Kidney epithelial cell (primary cell): ENCODE measurements at regions not wholly inside any gene's neighbourhood (a gene's known extent, or its start where the extent isn't known, plus 50 kb on each side); places are given as distances from the start of the nearest gene placed in this dataset.

Experiments
- DNase-seq: peaks from one replicate; pipeline ENCODE4 v3.0.0-alpha.2; 2010; ENCODE audit warnings: low read depth
- H3K27me3 ChIP-seq: 2 replicates; pipeline ENCODE4 v1.6.0; 2011; ENCODE audit warnings: low read length; ENCODE audit not compliant: control insufficient read depth, insufficient read depth
- H3K36me3 ChIP-seq: 2 replicates; pipeline ENCODE4 v1.5.1; 2011; ENCODE audit warnings: low read length; ENCODE audit not compliant: control insufficient read depth, insufficient read depth
- H3K4me3 ChIP-seq: 2 replicates; pipeline ENCODE4 v1.5.1; 2011; ENCODE audit warnings: low read depth, mild to moderate bottlenecking, control low read depth, low read length
- CTCF ChIP-seq: IDR thresholded peaks from 2 replicates; pipeline ENCODE4 v1.5.1; 2011; ENCODE audit warnings: mild to moderate bottlenecking, moderate library complexity, low read length, control low read depth, inconsistent platforms; ENCODE audit not compliant: insufficient read depth, poor library complexity, severe bottlenecking

GRCh38 chr11:15837901-15838489 lies 518.4 kb downstream of the SOX6 start:
- DNase-seq: no peak
- Histone ChIP-seq H3K27me3 (no peaks in the 10 kb centered on the region), H3K4me3 (no peak overlapping the region), H3K36me3 (no peaks in the 10 kb centered on the region)
- TF ChIP-seq CTCF: no peak

GRCh38 chr11:15839061-15839460 lies 517.3 kb downstream of the SOX6 start:
- no peak for DNase-seq
- TF ChIP-seq CTCF: no peak
- H3K4me3 ChIP-seq: no peak overlapping the region

DNA sequence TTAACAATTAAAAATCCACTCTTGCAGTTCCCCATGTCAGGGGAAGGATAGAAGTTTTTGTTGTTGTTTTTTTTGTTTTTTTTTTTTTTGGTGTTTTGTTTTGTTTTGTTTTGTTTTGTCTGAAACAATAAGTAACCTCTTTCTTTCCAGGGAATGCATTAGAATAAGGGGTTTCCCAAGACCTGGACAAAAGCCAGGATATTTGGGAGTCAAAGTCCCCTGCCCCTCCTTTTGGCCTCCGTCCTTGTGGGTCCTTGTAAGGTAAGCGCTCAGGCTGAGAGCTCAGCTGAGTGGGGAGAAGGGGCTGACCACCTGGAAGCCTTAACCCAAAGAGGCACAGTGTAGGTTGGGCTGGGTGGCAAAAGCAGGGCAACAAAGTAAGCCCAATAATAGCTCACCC lies 515.4 kb downstream of the SOX6 start:
- TF ChIP-seq CTCF: no peak
- no peak for DNase-seq
- Histone ChIP-seq H3K4me3 (no peak overlapping the region), H3K27me3 (no peaks in the 10 kb centered on the region), H3K36me3 (no peaks in the 10 kb centered on the region)

More at GRCh38 chr11:15839061-15839460, 517.3 kb downstream of the SOX6 start:
- Histone ChIP-seq H3K36me3 (no peaks in the 10 kb centered on the region), H3K27me3 (no peaks in the 10 kb centered on the region)

- Histone ChIP-seq H3K36me3 (no peaks in the 10 kb centered on the region), H3K27me3 (no peaks in the 10 kb centered on the region), H3K4me3 (no peak overlapping the region)
- TF ChIP-seq CTCF: no peak
- DNase-seq: no peak
These were observed 514.2 kb downstream of the SOX6 start for GRCh38 chr11:15841931-15842740.

- Histone ChIP-seq H3K4me3 (no peak overlapping the region), H3K36me3 (no peaks in the 10 kb centered on the region), H3K27me3 (no peaks in the 10 kb centered on the region)
- TF ChIP-seq CTCF: no peak
- no peak for DNase-seq
These were observed 513.0 kb downstream of the SOX6 start for GRCh38 chr11:15843309-15843872.
